HepG2 (cell line): ENCODE measurements at regions not wholly inside any gene's neighbourhood (a gene's known extent, or its start where the extent isn't known, plus 50 kb on each side); places are given as distances from the start of the nearest gene placed in this dataset.

Experiments used
- JUNB ChIP-seq: sonication (generic); formaldehyde crosslinking; IDR thresholded peaks from 2 replicates; pipeline ENCODE4 v1.8.0; 2022; ENCODE audit warnings: missing genetic modification reagents, mild to moderate bottlenecking, borderline replicate concordance
- KLF11 ChIP-seq: IDR thresholded peaks from 2 replicates; pipeline ENCODE4 v1.6.1; 2016; ENCODE audit warnings: missing compliant biosample characterization
- MAX ChIP-seq: IDR thresholded peaks from 2 replicates; pipeline ENCODE4 v1.6.1; 2012; ENCODE audit warnings: inconsistent platforms
- MED8 ChIP-seq: sonication (generic); formaldehyde crosslinking; IDR thresholded peaks from 2 replicates; pipeline ENCODE4 v1.8.1; 2023; ENCODE audit warnings: mild to moderate bottlenecking, missing genetic modification reagents; ENCODE audit not compliant: insufficient replicate concordance
- MTF1 ChIP-seq: sonication (generic); formaldehyde crosslinking; IDR thresholded peaks from 2 replicates; pipeline ENCODE4 v1.5.0; 2020; ENCODE audit warnings: missing genetic modification reagents
- NFE2L2 ChIP-seq: fragments of 150-350 bp; IDR thresholded peaks from 2 replicates; pipeline ENCODE4 v1.6.1; 2014; ENCODE audit warnings: low read length
- SALL2 ChIP-seq: sonication (generic); formaldehyde crosslinking; IDR thresholded peaks from 2 replicates; pipeline ENCODE4 v1.8.1; 2023; ENCODE audit warnings: mild to moderate bottlenecking, missing genetic modification reagents, inconsistent platforms
- SAP130 ChIP-seq: IDR thresholded peaks from 2 replicates; pipeline ENCODE4 v1.6.1; 2016; ENCODE audit warnings: low read depth
- TBX3 ChIP-seq: fragments of 450-650 bp; IDR thresholded peaks from 2 replicates; pipeline ENCODE4 v1.6.1; 2017; ENCODE audit warnings: antibody characterized with exemption, mild to moderate bottlenecking, inconsistent platforms, borderline replicate concordance
- ZBTB8A ChIP-seq: sonication (generic); formaldehyde crosslinking; IDR thresholded peaks from 2 replicates; pipeline ENCODE4 v1.4.0; 2020; ENCODE audit warnings: mild to moderate bottlenecking, low read depth, missing genetic modification reagents, borderline replicate concordance
- ZFP41 ChIP-seq: sonication (generic); formaldehyde crosslinking; IDR thresholded peaks from 2 replicates; pipeline ENCODE4 v1.4.0; 2020; ENCODE audit warnings: mild to moderate bottlenecking, missing genetic modification reagents, borderline replicate concordance
- ZHX1 ChIP-seq: sonication (generic); formaldehyde crosslinking; IDR thresholded peaks from 2 replicates; pipeline ENCODE4 v1.8.1; 2022; ENCODE audit warnings: low read depth, mild to moderate bottlenecking, missing genetic modification reagents
- ZNF331 ChIP-seq: sonication (generic); formaldehyde crosslinking; IDR thresholded peaks from 2 replicates; pipeline ENCODE4 v1.4.0; 2020; ENCODE audit warnings: missing genetic modification reagents
- ZNF34 ChIP-seq: sonication (generic); formaldehyde crosslinking; IDR thresholded peaks from 2 replicates; pipeline ENCODE4 v1.4.0; 2020; ENCODE audit warnings: mild to moderate bottlenecking, missing genetic modification reagents, borderline replicate concordance
- ZNF607 ChIP-seq: sonication (generic); formaldehyde crosslinking; IDR thresholded peaks from 2 replicates; pipeline ENCODE4 v1.5.1; 2020; ENCODE audit warnings: missing genetic modification reagents, mild to moderate bottlenecking, borderline replicate concordance
- TF ChIP-seq, protein P1 (sequence below): sonication (generic); formaldehyde crosslinking; IDR thresholded peaks from 2 replicates; pipeline ENCODE4 v1.4.0; 2020; ENCODE audit warnings: mild to moderate bottlenecking, missing genetic modification reagents
- TF ChIP-seq, protein P2 (sequence below), 2 experiments: fragments of 450-650 bp in 1 of 2; sonication (generic) in 1 of 2; formaldehyde crosslinking; IDR thresholded peaks; 2 replicates each; pipeline versions ENCODE4 v1.5.0 to v1.8.0; 2020 to 2022; ENCODE audit warnings: mild to moderate bottlenecking in 1 of 2, missing genetic modification reagents in 1 of 2

DNA sequence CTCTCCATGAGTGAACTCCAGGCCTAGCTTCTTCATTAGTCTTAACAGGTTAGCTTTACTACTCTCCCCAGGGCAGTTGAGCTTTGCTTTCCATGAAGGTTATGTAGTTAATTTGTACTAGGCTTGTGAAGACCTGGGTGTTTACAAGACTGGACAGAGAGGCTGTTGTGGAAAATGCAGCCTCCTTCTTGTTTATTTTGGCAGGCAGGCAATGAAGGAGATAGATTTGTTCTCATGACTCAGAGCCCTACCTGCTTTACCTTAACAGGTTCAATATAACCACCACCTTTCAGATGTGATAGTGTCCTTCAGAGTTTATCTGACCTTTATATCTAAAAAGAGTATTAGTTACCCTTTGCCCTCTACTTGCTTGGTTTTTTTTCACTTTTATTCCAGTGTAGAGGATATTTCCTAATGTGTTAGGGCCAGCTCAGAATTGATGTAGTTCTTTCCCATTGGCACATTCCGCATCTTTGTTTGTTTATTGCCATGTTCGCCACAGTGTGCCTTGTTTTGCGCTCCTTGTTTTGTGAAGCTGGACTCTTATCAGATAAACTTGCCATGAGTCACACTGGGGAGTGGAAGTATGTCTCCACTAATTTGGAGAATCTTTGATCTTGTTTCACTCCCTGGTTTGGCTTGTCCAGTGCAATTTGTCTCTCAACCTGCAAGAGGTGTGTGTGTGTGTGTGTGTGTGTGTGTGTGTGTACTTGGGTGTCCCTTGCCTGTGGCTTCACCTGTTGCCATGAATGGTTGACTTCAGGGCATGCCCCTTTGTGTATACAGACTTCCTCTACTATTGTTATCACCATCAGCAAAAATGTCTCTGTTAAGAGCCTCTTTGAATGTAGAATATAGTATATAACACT, 87.4 kb upstream of the MACF1 start (continued):
- TF ChIP-seq, protein P1, sequence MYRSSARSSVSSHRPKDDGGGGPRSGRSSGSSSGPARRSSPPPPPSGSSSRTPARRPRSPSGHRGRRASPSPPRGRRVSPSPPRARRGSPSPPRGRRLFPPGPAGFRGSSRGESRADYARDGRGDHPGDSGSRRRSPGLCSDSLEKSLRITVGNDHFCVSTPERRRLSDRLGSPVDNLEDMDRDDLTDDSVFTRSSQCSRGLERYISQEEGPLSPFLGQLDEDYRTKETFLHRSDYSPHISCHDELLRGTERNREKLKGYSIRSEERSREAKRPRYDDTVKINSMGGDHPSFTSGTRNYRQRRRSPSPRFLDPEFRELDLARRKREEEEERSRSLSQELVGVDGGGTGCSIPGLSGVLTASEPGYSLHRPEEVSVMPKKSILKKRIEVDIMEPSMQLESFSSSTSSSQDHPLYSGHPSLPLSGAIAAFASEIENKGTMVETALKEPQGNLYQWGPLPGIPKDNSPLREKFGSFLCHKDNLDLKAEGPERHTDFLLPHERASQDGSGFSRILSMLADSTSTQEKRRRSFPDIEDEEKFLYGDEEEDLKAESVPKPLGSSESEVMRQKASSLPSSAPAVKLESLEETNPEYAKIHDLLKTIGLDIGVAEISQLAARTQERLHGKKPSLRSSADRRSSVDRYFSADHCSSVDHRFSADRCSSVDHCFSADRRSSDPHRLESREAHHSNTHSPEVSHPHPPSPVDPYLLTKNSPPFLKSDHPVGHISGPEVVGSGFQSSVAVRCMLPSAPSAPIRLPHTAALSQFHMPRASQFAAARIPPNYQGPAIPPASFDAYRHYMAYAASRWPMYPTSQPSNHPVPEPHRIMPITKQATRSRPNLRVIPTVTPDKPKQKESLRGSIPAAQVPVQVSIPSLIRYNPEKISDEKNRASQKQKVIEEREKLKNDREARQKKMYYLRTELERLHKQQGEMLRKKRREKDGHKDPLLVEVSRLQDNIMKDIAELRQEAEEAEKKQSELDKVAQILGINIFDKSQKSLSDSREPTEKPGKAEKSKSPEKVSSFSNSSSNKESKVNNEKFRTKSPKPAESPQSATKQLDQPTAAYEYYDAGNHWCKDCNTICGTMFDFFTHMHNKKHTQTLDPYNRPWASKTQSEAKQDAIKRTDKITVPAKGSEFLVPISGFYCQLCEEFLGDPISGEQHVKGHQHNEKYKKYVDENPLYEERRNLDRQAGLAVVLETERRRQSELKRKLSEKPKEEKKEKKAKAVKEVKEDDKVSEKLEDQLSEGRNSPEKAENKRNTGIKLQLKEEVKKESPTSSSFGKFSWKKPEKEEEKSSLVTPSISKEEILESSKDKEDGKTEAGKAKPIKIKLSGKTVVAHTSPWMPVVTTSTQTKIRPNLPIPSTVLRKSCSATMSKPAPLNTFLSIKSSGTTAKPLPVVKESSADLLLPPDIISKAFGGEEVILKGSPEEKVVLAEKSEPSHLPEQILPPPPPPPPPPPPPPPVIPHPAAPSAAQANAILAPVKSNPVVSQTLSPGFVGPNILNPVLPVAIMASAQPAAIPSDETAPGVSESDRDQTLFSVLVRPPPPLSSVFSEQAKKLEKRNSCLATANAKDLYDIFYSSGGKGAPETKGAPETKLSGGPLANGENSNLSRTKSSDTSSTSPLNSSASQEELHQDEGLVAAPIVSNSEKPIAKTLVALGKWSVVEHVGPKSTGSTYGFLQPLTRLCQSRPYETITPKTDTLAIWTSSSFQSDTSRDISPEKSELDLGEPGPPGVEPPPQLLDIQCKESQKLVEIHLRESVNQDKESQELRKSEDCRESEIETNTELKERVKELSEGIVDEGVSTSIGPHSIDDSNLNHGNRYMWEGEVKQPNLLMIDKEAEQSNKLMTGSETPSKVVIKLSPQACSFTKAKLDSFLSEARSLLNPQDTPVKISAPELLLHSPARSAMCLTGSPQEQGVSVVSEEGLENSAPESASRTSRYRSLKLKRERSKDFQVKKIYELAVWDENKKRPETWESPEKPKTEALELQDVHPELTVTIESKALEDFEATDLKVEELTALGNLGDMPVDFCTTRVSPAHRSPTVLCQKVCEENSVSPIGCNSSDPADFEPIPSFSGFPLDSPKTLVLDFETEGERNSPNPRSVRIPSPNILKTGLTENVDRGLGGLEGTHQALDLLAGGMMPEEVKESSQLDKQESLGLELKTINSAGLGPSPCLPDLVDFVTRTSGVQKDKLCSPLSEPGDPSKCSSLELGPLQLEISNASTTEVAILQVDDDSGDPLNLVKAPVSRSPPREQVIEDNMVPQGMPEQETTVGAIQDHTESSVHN (CRISPR knock-in tag), result no peak
- no peak for TF ChIP-seq MTF1 (CRISPR knock-in tag)
- TF ChIP-seq NFE2L2, result no peak
- no peak for TF ChIP-seq ZNF607 (CRISPR knock-in tag)
- no peak for TF ChIP-seq ZHX1
- TF ChIP-seq ZFP41, result no peak
- TF ChIP-seq TBX3, result peak; percentile 69; the same call in 1 of the 2 replicates
- TF ChIP-seq SAP130, result 0 out of 2 replicates have a peak, but pooled peaks have one; percentile 8
- no peak for TF ChIP-seq MED8 (CRISPR knock-in tag)
- TF ChIP-seq, protein P2, sequence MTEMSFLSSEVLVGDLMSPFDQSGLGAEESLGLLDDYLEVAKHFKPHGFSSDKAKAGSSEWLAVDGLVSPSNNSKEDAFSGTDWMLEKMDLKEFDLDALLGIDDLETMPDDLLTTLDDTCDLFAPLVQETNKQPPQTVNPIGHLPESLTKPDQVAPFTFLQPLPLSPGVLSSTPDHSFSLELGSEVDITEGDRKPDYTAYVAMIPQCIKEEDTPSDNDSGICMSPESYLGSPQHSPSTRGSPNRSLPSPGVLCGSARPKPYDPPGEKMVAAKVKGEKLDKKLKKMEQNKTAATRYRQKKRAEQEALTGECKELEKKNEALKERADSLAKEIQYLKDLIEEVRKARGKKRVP (CRISPR knock-in tag; IDR thresholded peaks at IDR 0.05), result peak in 1 of 2 experiments; percentile 45; a peak in 1 of 4 replicates
- no peak for TF ChIP-seq KLF11
- no peak for TF ChIP-seq ZNF34 (CRISPR knock-in tag)
- TF ChIP-seq JUNB (CRISPR knock-in tag), result 0 out of 2 replicates have a peak, but pooled peaks have one; percentile 74
- TF ChIP-seq ZNF331 (CRISPR knock-in tag), result no peak
- TF ChIP-seq ZBTB8A, result no peak
- no peak for TF ChIP-seq MAX
- TF ChIP-seq SALL2, result no peak
